GM18507 (cell line): ENCODE measurements at regions not wholly inside any gene's neighbourhood (a gene's known extent, or its start where the extent isn't known, plus 50 kb on each side); places are given as distances from the start of the nearest gene placed in this dataset.
"Not testable (repeated sequence)": the region's sequence is repeated elsewhere in the genome, so short reads cannot be mapped to it uniquely, and the experiment has no call there.

ENCODE experiments used
- DNase-seq: peaks from one replicate; pipeline ENCODE4 v3.0.0; 2011; ENCODE audit warnings: low read depth; ENCODE audit not compliant: insufficient read length; ENCODE audit errors: extremely low spot score
- FAIRE-seq: peaks from 2 replicates; lab custom pipeline; 2011; peaks lifted over from hg19 to GRCh38; lab: Jason Lieb, UNC

DNA sequence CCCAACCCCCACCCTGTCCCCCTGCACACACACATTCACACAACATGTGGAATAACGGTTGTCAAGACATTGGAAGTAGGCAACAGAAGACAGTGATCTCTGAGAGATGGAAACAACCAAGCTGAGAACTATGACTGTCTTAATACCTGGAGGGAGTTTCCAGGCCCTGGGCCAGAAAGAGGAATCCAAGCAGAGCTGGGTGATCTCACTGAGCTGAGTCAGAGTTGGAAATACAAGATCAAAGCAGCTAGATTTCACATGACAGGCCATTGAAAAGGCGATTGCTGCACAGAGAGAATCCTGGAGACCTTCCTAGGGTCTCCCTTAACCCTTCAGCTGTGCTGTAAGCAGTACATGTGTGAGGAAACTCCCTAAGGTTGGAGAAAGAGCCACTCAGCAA is 165.8 kb upstream of the PRSS1 start:
- DNase-seq = no peak
- no peak for FAIRE-seq

DNA sequence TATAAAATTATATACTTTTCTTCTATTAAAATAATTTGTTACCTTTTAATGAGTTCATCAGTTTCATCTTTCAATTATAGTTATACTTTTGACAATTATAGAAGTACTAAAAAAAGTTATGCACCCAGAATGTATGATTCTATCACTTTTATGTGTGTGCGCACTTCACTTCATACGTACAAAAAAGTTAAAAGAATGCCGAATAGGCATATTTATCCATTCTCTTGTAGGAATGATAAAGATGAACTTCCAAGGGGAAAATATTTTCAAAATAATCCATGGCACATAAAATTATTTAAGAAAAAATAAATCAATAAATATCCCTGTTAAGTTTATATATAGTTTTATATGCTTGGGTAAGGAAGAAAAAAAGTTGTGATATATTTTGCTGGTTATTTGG is 166.9 kb upstream of the PRSS1 start:
- DNase-seq = no peak
- no peak for FAIRE-seq

DNA sequence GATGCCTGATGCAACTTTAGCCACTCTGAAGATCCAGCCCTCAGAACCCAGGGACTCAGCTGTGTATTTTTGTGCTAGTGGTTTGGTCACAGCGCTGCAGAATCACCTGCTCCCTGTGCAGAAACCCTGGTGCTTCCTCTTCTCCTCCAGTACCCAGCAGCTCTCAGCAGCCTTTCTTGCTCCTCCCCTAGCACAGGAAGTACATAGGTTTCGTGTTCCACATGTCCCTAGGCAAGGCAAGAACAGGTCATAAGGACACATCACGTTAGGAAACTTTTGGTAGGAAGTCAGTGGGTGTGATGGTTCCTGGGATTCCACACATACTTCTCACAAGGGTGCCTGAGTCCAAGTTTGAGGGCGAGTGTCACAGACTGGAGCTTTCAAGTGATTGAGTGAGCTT is 167.9 kb upstream of the PRSS1 start:
- FAIRE-seq (no peak), DNase-seq (no peak)

DNA sequence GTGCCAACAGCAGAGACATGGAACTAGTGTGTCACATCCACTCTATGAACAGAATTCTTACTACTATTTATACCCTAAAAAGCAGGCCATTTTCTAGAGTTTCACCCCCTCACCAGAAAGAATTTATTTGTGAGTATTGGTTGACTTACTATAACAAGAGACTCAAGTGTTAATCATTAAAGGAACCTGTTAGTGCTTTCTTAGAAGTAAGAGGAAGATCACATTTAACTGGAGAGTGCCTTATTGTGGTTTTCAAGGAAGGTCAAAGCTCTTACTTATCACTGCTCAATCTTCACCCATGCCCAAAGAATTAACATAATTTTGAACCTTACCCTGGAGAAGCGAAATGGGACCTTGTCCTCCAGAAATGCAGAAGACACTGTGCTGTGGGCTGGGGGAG is 169.3 kb upstream of the PRSS1 start:
- FAIRE-seq (no peak), DNase-seq (no peak)

DNA sequence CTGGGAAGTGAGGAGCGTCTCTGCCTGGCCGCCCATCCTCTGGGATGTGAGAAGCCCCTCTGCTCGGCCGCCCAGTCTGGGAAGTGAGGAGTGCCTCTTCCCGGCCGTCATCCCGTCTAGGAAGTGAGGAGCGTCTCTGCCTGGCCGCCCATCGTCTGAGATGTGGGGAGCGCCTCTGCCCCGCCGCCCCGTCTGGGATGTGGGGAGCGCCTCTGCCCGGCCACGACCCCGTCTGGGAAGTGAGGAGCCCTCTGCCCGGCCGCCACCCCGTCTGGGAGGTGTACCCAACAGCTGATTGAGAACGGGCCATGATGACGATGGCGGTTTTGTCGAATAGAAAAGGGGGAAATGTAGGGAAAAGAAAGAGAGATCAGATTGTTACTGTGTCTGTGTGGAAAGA is 173.9 kb upstream of the PRSS1 start:
- DNase-seq, FAIRE-seq: not testable (repeated sequence)

DNA sequence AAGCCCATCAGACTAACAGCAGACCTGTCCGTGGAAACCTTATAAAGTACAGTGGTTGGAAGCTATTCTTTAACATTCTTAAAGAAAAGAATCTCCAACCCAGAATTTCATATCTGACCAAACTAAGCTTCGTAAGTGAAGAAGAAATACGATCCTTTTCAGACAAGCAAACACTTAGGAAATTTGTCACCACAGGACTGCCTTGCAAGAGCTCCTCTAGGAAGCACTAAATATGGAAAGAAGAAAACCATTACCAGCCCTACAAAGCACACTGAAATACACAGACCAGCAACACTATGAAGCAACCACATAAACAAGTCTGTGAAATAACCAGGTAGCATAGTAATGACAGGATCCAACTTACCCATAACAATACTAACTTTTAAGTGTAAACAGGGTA is 177.7 kb upstream of the PRSS1 start:
- no peak for FAIRE-seq

DNA sequence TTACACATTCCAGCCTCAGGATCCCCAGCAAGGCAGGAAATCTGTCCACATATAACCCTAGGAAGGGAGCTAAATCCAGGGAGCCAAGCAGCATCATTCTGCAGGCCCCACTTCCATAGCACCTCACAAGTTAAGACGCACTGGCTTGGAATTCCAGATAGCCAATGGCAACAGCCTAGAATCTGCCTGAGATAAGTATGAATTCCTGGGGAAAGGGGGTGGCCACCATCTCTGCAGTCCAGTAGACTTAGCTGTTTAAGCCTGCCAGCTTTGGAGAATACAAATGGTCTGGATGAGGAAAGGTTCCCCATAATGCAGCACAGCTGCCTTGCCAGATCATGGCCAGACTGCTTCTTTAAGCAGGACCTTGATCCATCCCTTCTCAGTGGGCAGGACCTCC is 179.4 kb upstream of the PRSS1 start:
- DNase-seq = no peak
- FAIRE-seq = no peak

More for the DNA sequence above, 177.7 kb upstream of the PRSS1 start:
- DNase-seq = no peak

DNA sequence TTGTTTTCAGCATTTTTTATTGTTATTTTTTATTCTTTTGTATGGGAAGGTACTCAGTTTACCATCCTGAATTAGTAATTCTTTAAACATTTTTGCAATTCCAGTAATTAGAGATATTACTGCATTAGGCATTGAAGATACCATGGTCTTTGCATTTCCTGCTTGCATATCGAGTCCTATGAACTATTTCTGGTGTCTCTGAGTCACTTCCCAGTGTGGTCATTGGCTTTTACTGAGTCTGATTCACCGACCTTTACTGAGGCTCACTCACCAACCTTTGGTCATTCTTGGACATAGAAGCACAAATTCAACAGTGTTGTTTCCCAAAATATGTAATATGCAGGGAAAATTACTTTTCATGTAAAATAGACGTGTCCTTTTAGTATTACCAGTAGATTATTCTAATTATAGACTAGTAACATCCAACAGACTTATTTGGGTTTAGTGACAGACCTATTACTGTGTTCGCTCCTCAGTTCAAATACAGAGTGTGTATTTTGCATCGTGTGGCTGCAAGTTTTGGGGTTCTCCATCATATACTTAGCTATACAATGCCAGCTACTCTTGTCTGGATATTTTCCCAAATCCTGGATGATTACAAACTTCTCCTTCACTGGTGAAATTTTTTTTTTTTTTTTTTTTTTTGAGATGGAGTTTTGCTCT is 180.7 kb upstream of the PRSS1 start:
- DNase-seq = no peak

DNA sequence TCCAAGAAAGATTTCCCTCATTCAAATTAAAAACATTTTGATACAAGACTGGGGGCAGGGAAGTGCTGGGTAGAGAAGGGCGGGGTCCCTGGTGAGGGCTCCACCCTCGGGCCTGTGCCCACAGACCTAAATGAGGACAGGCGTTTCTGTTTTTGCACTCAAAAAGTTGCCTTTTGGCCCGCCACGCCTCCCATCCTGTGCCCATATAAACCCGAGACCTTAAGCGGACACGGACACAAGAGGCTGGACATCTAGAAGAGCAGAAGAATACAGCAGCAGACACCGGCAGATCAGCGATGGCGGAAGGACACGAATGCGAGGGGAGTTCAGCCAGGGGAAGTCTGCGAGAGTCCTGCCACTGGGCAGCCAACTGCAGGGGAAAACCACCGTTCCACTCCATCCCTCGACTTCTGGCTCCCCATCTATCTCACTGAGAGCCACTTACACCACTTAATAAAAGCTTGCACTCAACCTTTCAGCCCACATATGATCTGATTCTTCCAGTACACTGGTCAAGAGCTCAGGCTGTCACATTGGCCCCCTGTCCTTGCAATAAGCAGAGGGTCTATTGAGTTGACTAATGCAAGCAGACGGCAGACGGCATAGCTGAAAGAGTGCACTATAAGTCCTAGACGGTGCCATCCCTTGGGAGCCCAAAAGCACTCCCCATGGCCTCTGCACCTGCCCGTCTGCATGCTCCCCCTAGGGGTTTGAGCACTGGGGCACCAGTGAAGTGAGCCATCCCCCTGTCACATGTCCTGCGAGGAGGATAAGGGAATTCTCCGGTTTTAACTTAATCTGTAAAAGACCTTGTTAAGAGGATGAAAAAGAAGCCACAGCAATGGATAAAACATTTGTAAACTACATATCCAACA is 181.8 kb upstream of the PRSS1 start:
- FAIRE-seq = no peak

More for the DNA sequence above, 180.7 kb upstream of the PRSS1 start:
- no peak for FAIRE-seq

DNA sequence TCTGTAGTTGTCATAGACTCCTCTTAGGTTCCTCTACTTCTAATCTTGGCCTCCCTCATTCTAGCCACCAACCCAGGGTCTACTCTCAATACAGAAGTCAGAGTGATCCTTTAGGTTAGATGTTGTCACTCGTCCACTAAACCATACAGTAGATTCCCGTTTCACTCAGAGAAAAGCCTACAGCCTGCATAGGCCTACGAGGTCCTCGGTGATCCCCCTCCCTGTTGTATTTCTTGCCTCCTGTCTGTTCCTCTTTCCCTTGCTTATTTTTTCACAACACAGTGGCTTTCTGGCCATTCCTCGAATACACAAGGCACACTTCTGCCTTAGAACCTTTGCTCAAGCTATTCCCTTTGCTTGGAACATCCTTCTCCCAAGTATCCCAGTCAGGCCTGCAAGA is 183.0 kb upstream of the PRSS1 start:
- FAIRE-seq = no peak
- DNase-seq = no peak

More for the DNA sequence above, 181.8 kb upstream of the PRSS1 start:
- DNase-seq = no peak

DNA sequence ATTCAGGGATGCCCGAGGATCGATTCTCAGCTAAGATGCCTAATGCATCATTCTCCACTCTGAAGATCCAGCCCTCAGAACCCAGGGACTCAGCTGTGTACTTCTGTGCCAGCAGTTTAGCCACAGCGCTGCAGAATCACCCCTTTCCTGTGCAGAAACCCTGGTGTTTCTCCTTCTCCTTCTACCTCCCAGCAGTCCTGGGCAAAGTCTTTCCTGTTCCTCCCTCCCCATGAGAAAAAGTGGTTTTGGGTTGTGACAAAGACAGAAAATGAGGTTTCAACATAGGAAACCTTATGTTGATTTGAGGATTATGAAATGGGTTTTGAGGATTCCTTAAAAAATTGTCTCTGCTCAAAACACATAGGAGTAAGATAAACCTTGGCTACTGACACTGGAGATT is 185.1 kb upstream of the PRSS1 start:
- FAIRE-seq, DNase-seq: not testable (repeated sequence)

DNA sequence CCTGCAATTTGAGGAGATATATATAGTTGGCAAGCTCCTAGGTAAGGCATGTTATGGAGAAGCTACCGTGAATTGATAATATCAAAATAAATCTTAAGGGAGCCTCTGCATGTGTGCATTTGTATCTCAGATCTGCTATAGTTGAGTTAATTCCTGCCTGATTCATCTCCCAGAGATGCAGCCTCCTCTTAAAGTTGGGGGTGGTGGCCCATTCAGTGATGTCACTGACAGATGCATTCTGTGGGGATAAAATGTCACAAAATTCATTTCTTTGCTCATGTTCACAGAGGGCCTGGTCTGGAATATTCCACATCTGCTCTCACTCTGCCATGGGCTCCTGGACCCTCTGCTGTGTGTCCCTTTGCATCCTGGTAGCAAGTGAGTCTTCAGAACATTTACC is 185.8 kb upstream of the PRSS1 start:
- FAIRE-seq = no peak

DNA sequence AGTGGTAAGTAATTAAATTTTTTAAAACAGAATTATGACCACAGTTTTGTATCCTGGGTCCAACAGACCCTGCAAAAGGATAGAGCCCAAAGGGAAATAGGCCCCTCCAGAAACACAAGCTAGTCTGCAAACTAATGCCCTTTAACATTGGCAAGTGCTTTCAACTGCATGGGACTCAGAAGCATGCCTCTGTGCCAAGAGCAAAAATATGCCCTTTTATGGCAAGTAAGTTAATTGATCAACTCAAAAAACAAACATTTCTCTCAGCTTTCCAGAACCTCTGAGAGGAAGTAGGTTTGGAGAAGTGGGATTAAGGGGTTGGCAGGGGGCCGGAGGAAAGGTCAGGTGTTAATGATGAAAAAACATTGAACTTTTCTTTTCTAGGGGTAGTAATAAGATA is 186.6 kb upstream of the PRSS1 start:
- no peak for DNase-seq
- FAIRE-seq = no peak

More for the DNA sequence above, 185.8 kb upstream of the PRSS1 start:
- no peak for DNase-seq

DNA sequence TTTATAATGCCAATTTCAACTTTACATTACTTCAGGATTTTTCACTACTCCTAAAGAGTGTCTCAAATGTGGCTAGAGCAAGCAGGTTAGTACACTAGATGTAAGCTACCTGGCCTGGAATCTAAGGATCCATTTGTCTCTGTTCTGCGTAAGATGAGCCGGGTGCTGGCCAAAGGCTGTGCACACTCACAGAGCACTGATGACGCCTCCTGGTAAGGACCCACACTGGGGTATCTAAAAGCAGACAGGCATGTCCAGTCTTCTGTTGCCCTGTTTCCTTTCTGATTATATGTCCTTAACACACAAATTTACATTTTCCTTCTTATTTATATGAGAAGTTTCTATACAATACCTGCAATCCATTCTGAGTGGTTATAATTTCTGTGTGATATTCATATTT is 187.9 kb upstream of the PRSS1 start:
- not testable (repeated sequence) for DNase-seq, FAIRE-seq

DNA sequence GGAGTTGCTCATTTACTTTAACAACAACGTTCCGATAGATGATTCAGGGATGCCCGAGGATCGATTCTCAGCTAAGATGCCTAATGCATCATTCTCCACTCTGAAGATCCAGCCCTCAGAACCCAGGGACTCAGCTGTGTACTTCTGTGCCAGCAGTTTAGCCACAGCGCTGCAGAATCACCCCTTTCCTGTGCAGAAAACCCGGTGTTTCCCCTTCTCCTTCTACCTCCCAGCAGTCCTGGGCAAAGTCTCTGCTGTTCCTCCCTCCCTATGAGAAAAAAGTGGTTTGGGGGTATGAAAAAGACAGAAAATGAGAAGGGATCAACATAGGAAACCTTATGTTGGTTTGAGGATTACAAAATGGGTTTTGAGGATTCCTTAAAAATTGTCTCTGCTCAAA is 188.5 kb upstream of the PRSS1 start:
- DNase-seq, FAIRE-seq: not testable (repeated sequence)

DNA sequence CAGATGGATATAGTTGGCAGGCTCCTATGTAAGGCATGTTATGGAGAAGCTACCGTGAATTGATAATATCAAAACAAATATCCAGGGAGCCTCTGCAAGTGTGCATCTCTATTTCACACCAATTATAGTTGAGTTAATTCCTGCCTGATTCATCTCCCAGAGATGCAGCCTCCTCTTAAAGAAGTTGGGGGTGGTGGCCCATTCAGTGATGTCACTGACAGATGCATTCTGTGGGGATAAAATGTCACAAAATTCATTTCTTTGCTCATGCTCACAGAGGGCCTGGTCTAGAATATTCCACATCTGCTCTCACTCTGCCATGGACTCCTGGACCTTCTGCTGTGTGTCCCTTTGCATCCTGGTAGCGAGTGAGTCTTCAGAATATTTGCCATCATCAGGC is 189.1 kb upstream of the PRSS1 start:
- no peak for FAIRE-seq
- DNase-seq = no peak

DNA sequence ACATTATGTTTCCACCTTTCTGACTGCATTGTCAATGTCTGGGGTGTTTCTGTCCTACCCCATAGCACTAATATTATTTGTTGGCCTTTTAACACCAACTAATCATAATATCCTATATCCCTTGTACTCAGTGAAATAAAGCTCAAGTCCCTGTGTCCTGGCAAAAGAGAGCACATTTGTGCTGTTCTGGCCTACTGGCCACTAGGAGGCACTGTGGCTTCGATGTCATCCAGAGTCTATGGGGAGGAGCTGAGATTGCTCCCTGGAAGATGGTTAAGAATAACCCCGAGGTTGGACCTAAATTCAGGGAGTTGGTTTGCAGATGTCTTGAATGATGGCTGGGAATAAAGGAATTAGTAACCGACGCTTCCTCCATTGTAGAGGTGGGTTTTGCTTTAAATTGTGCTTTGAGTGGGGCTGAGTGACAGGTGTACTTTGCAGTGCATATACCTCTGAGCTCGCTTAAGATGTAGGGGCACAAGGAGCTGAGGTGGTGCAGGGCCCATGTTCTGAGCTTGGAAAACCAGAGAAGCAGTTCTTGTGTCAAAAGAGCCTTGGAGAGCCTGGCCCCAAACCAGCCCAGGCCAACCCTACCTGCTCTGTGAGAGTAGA is 191.2 kb upstream of the PRSS1 start:
- FAIRE-seq (no peak), DNase-seq (peak; percentile 20)

DNA sequence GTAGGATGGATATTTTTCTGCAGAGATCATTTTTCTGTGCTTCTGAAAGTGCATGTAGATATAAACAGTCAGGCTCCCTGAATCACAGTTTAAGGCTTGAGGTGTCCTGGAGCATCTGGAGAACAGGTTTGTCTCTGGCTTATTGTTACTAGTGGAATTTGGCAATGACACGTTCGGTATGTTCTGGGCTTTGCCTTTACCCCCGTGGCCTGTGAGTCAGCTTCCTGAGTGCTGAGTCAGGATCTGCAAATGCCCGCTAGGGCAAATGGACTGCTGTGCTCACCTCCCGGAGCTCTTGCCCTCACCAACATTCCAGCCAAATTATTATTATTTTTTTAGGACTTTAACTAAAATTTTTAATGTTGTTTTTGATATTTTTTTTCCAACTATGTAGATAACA is 192.5 kb upstream of the PRSS1 start:
- FAIRE-seq (no peak), DNase-seq (no peak)

DNA sequence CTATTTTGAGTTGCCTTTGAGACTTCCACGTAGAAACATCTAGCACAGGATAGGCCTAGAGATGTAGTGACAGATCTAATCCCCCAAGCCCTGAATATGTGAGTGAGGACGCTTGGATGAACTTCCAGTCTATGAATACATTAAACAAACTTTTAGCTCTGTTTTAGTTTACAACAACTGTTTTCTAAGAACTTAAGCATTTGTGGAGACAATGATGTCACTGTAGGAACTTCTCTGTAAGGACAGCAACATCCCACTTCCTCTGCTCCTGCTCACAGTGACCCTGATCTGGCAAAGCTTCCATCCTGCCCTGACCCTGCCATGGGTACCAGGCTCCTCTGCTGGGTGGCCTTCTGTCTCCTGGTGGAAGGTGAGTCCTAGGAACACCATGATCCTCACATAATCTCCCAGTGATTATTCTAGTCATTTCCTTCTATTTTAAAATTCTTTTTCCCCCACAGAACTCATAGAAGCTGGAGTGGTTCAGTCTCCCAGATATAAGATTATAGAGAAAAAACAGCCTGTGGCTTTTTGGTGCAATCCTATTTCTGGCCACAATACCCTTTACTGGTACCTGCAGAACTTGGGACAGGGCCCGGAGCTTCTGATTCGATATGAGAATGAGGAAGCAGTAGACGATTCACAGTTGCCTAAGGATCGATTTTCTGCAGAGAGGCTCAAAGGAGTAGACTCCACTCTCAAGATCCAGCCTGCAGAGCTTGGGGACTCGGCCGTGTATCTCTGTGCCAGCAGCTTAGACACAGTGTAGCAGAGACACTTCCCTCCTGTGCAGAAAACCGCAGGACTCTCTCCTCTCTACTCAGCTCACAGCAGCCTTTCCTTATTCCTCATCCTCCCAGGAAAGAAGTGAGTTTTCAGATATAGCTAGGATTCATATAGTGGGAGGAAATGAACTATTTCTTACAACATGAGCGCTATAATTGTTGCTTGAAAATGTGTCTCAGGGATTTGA is 194.4 kb upstream of the PRSS1 start:
- no peak for FAIRE-seq
- no peak for DNase-seq
